ENCODE measurements at regions not wholly inside any gene's neighbourhood (a gene's known extent, or its start where the extent isn't known, plus 50 kb on each side); places are given as distances from the start of the nearest gene placed in this dataset.

DNA sequence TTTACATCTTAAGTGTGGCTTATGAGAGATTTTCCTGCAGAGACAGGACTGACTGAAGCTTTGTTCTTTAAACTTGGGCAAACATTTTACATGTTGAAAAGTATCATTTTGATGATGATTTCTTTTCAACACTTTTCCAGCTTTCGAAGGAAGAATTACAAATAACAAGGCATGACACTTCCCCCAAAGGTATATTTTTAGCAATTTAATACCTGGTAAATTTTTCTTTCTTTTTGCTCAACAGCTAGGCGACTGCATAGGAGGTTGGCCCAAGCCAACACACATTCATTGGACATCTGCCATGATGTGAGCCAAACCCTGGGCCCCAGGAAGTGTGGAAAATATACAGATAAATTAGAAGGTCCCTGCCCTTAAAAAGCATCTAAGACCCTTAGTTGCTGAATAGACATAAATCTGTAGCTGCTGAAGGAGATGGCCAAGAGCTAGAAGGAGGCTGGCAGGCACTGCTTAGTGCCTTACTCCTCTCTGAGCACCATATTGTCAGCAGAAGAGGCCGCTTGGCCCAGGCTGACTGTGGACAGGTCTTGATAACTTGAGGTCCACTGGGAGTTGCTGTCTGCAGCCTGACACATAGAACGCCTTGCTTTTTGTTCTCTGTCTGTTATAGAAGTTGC is 53.3 kb upstream of the CD44 start:
- peaks cover 25% of the 10 kb centered on the region; the same call in 1 of the 2 replicates for H3K9me2 ChIP-seq (ENCODE audit: insufficient read depth)
- H3K36me3 ChIP-seq (ENCODE audit: insufficient read depth), result no peaks in the 10 kb centered on the region
- H3K27ac ChIP-seq (ENCODE audit: low read depth), result no peak overlapping the region
- ATAC-seq (no peak), DNase-seq (ENCODE audit: low spot score) (no peak)
- no peak overlapping the region for H2AFZ ChIP-seq
- Mint-ChIP-seq H3K27ac (no peak overlapping the region), H3K4me1 (0 out of 3 replicates have a peak, but pooled peaks cover 3% of the 10 kb centered on the region), H3K9me3 (0 out of 3 replicates have a peak, but pooled peaks cover 5% of the 10 kb centered on the region), H3K36me3 (ENCODE audit: low read depth) (no peaks in the 10 kb centered on the region), H3K4me3 (no peak overlapping the region), H3K27me3 (ENCODE audit: insufficient read depth, low read depth, poor library complexity) (peaks cover under 1% of the 10 kb centered on the region)
- no peaks in the 10 kb centered on the region for H4K20me1 ChIP-seq (replicated peaks; ENCODE audit: insufficient read depth)
- H3K4me3 ChIP-seq, result no peak overlapping the region
- no peaks in the 10 kb centered on the region for H3K27me3 ChIP-seq (ENCODE audit: insufficient read depth)
- H3K4me2 ChIP-seq, result no peak overlapping the region
- TF ChIP-seq, protein P1, sequence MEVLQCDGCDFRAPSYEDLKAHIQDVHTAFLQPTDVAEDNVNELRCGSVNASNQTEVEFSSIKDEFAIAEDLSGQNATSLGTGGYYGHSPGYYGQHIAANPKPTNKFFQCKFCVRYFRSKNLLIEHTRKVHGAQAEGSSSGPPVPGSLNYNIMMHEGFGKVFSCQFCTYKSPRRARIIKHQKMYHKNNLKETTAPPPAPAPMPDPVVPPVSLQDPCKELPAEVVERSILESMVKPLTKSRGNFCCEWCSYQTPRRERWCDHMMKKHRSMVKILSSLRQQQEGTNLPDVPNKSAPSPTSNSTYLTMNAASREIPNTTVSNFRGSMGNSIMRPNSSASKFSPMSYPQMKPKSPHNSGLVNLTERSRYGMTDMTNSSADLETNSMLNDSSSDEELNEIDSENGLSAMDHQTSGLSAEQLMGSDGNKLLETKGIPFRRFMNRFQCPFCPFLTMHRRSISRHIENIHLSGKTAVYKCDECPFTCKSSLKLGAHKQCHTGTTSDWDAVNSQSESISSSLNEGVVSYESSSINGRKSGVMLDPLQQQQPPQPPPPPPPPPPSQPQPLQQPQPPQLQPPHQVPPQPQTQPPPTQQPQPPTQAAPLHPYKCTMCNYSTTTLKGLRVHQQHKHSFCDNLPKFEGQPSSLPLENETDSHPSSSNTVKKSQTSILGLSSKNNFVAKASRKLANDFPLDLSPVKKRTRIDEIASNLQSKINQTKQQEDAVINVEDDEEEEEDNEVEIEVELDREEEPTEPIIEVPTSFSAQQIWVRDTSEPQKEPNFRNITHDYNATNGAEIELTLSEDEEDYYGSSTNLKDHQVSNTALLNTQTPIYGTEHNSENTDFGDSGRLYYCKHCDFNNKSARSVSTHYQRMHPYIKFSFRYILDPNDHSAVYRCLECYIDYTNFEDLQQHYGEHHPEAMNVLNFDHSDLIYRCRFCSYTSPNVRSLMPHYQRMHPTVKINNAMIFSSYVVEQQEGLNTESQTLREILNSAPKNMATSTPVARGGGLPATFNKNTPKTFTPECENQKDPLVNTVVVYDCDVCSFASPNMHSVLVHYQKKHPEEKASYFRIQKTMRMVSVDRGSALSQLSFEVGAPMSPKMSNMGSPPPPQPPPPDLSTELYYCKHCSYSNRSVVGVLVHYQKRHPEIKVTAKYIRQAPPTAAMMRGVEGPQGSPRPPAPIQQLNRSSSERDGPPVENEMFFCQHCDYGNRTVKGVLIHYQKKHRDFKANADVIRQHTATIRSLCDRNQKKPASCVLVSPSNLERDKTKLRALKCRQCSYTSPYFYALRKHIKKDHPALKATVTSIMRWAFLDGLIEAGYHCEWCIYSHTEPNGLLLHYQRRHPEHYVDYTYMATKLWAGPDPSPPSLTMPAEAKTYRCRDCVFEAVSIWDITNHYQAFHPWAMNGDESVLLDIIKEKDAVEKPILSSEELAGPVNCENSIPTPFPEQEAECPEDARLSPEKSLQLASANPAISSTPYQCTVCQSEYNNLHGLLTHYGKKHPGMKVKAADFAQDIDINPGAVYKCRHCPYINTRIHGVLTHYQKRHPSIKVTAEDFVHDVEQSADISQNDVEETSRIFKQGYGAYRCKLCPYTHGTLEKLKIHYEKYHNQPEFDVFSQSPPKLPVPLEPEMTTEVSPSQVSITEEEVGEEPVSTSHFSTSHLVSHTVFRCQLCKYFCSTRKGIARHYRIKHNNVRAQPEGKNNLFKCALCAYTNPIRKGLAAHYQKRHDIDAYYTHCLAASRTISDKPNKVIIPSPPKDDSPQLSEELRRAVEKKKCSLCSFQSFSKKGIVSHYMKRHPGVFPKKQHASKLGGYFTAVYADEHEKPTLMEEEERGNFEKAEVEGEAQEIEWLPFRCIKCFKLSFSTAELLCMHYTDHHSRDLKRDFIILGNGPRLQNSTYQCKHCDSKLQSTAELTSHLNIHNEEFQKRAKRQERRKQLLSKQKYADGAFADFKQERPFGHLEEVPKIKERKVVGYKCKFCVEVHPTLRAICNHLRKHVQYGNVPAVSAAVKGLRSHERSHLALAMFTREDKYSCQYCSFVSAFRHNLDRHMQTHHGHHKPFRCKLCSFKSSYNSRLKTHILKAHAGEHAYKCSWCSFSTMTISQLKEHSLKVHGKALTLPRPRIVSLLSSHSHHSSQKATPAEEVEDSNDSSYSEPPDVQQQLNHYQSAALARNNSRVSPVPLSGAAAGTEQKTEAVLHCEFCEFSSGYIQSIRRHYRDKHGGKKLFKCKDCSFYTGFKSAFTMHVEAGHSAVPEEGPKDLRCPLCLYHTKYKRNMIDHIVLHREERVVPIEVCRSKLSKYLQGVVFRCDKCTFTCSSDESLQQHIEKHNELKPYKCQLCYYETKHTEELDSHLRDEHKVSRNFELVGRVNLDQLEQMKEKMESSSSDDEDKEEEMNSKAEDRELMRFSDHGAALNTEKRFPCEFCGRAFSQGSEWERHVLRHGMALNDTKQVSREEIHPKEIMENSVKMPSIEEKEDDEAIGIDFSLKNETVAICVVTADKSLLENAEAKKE (CRISPR knock-in tag; IDR thresholded peaks at IDR 0.05), result no peak
- no peak for TF ChIP-seq ETS1 (IDR thresholded peaks at IDR 0.05)
- no peak for TF ChIP-seq EZH2 (IDR thresholded peaks at IDR 0.05; ENCODE audit: low read depth, unreplicated experiment)
- TF ChIP-seq ZNF331 (CRISPR knock-in tag; IDR thresholded peaks at IDR 0.05; ENCODE audit: low read depth), result no peak
- no peak for TF ChIP-seq ZNF114 (CRISPR knock-in tag; IDR thresholded peaks at IDR 0.05)
- TF ChIP-seq POLR2AphosphoS5 (IDR thresholded peaks at IDR 0.05; ENCODE audit: low read depth), result no peak
- TF ChIP-seq CTCF (conservative IDR thresholded peaks at IDR 0.05; ENCODE audit: low read depth in 2 of 2), result no peak
- TF ChIP-seq, protein P2, sequence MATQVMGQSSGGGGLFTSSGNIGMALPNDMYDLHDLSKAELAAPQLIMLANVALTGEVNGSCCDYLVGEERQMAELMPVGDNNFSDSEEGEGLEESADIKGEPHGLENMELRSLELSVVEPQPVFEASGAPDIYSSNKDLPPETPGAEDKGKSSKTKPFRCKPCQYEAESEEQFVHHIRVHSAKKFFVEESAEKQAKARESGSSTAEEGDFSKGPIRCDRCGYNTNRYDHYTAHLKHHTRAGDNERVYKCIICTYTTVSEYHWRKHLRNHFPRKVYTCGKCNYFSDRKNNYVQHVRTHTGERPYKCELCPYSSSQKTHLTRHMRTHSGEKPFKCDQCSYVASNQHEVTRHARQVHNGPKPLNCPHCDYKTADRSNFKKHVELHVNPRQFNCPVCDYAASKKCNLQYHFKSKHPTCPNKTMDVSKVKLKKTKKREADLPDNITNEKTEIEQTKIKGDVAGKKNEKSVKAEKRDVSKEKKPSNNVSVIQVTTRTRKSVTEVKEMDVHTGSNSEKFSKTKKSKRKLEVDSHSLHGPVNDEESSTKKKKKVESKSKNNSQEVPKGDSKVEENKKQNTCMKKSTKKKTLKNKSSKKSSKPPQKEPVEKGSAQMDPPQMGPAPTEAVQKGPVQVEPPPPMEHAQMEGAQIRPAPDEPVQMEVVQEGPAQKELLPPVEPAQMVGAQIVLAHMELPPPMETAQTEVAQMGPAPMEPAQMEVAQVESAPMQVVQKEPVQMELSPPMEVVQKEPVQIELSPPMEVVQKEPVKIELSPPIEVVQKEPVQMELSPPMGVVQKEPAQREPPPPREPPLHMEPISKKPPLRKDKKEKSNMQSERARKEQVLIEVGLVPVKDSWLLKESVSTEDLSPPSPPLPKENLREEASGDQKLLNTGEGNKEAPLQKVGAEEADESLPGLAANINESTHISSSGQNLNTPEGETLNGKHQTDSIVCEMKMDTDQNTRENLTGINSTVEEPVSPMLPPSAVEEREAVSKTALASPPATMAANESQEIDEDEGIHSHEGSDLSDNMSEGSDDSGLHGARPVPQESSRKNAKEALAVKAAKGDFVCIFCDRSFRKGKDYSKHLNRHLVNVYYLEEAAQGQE (IDR thresholded peaks at IDR 0.05; ENCODE audit: unreplicated experiment), result no peak
- no peak for TF ChIP-seq CREB1 (CRISPR knock-in tag; IDR thresholded peaks at IDR 0.05; ENCODE audit: low read depth)
- TF ChIP-seq EZH2phosphoT487 (IDR thresholded peaks at IDR 0.05; ENCODE audit: unreplicated experiment), result no peak
- H3K79me2 ChIP-seq (replicated peaks; ENCODE audit: insufficient read depth), result no peaks in the 10 kb centered on the region
- no peaks in the 10 kb centered on the region for H3F3A ChIP-seq (replicated peaks; ENCODE audit: low read depth)
- no peaks in the 10 kb centered on the region for H3K4me1 ChIP-seq (ENCODE audit: insufficient read depth)

Measured in GM23338 (cell line).